ENCODE measurements at regions not wholly inside any gene's neighbourhood (a gene's known extent, or its start where the extent isn't known, plus 50 kb on each side); places are given as distances from the start of the nearest gene placed in this dataset.

- TF ChIP-seq, protein P1, sequence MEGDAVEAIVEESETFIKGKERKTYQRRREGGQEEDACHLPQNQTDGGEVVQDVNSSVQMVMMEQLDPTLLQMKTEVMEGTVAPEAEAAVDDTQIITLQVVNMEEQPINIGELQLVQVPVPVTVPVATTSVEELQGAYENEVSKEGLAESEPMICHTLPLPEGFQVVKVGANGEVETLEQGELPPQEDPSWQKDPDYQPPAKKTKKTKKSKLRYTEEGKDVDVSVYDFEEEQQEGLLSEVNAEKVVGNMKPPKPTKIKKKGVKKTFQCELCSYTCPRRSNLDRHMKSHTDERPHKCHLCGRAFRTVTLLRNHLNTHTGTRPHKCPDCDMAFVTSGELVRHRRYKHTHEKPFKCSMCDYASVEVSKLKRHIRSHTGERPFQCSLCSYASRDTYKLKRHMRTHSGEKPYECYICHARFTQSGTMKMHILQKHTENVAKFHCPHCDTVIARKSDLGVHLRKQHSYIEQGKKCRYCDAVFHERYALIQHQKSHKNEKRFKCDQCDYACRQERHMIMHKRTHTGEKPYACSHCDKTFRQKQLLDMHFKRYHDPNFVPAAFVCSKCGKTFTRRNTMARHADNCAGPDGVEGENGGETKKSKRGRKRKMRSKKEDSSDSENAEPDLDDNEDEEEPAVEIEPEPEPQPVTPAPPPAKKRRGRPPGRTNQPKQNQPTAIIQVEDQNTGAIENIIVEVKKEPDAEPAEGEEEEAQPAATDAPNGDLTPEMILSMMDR (IDR thresholded peaks at IDR 0.05) = no peak
- TF ChIP-seq EZH2 (IDR thresholded peaks at IDR 0.05; ENCODE audit: borderline replicate concordance, insufficient read depth, low read depth, low read length, poor library complexity, severe bottlenecking) = no peak
Observed at GRCh38 chr10:42982891-42983506, 93.9 kb upstream of the RET start.
